GM19328 (cell line): ENCODE measurements at regions not wholly inside any gene's neighbourhood (a gene's known extent, or its start where the extent isn't known, plus 50 kb on each side); places are given as distances from the start of the nearest gene placed in this dataset.

Experiments used
- ATAC-seq: cut with Tn5 transposase; IDR thresholded peaks from one replicate; pipeline ENCODE4 v1.9.1; 2021; ENCODE audit warnings: mild to moderate bottlenecking, moderate library complexity; ENCODE audit not compliant: unreplicated experiment

DNA sequence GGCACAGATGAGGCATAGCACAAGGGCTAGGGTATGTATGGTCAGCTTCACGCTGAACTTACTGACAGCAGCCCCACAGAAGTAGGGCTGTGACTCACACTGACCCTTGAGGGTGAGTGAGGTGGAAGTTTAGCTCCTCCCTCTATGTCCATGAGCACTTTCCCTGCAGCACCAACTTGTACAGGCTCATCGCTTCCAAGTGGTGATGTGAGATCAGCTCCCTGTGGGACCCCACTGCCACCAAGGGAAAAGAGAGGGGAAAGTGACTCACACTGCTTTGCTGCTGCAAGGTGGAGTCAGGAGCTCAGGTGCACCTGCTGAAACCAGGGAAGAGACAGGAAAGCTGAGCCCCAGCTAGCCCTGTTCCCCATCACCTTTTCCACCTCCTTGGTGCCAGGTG is 91.5 kb downstream of the TEX51 start:
- no peak for ATAC-seq

DNA sequence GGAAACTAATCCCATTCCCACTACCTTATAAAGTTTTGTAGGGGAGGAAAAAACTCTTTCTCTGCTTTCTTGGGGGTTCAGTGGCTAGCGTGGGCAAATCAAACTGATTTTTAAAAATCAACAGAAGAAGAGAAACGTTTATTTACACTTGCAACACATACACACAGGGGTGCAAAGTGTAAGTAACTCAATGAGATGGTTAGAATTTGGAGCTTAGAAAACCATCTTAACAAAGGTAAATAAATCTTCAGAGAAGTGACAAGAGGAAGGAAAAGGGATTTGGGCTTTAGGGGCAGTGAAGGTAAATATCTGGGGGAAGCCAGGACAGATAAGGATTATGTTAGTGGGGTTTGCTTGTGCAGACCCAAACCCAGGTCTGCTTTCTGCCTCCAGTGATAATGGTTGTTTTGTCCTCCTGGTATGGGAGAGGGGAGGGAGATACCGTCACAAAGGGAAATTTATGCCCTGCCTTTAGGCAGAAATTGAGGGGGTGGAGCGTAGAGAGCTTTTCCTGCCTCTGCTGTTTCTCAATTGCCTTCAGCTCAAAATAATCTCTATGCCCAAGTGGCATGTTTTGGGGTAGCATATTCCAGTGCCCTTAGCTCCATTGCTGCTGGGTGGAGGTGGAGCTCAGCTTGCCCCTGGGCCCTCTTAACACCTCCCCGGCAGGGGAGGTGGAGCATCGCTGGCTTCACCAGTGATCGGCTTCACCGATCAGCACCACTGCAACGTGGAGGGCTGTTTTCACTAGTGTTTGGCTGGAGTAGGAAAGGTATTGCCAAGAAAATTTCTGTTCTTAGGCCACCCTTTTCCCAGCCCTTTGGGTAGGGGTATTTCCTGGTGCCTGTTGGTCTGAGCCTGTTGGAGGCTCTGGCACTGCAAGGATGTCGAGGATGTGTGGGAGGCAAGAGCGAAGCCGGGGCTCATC is 92.2 kb downstream of the TEX51 start:
- no peak for ATAC-seq

DNA sequence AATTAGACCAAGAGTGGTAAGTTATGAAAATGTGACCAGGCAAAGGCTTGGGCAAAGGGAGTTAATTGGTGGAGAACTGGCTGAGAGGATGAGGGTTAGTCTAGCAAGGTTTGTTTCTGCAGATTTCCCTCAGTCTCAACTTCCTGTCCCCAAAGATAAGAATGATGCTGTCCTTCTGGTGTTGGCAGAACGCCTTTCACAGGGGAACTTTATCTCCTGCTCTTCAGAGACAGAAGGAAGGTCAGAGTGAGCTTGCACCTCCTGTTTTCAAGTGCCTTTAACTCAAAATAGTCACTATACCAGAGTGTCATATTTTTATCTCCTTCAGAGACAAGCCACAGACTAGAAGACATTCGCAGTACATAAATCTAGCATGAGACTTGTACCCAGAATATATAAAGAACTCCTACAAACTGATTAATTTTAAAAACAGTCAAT is 95.7 kb downstream of the TEX51 start:
- no peak for ATAC-seq

DNA sequence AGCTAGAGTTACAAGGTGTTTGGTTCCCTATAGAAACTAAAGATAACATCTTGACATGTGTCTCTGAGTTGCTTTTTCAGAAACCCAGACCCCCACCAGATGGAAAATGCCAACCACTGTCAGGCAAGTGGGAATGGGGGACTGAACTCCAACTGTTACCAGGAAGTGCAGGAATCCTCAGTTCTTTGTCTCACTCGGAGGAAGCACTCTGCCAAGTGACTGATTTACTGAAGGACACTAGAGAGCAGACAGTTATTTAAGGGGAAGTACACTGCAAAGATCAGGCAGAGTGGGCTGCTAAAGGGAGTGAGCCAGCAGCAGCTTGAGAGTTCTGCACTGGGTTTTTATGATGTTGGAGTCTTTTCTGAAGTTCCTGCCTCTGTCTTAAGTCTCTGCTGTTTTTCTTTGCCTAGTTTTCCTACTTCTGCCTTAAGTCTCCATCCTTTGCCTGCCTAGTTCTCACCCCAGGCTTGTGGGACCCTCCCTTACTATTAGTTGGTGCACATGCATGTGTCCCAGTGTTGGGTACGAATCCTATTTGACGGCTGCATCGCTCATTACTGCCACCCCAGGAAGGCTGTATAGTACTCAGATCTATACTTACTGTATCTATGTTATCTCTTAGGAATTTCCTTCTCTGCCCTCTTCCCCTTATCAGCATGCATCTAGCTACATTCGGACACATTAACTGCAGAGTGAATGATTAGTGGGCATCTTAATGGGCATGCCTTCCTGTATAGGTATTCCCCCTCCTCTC is 97.1 kb downstream of the TEX51 start:
- ATAC-seq: no peak

DNA sequence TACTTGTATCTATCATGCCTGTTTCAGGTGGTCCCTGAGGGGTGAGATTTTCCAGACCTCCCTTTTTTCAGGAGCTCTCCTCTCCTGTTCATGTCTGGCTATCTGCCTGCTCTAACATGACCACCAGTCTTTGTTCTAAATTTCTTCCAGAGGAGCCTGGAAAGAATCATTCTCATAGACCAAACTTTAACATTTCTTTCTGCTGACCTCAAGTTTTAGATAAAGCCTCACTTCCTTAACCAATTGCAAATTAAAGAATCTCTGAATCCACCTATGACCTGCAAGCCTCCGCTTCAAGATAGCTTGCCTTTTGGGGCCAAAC is 97.6 kb downstream of the TEX51 start:
- ATAC-seq: no peak
